ENCODE measurements at regions not wholly inside any gene's neighbourhood (a gene's known extent, or its start where the extent isn't known, plus 50 kb on each side); places are given as distances from the start of the nearest gene placed in this dataset.
"Not testable (repeated sequence)": the region's sequence is repeated elsewhere in the genome, so short reads cannot be mapped to it uniquely, and the experiment has no call there.

- DNase-seq: not testable (repeated sequence)
These were observed 80.6 kb upstream of the ST3GAL5 start for GRCh38 chr2:85969367-85969766.

- not testable (repeated sequence) for DNase-seq
These were observed 77.0 kb upstream of the ST3GAL5 start for GRCh38 chr2:85965770-85966169.

- not testable (repeated sequence) for DNase-seq
These were observed 75.1 kb upstream of the ST3GAL5 start for GRCh38 chr2:85963747-85964418.

DNA sequence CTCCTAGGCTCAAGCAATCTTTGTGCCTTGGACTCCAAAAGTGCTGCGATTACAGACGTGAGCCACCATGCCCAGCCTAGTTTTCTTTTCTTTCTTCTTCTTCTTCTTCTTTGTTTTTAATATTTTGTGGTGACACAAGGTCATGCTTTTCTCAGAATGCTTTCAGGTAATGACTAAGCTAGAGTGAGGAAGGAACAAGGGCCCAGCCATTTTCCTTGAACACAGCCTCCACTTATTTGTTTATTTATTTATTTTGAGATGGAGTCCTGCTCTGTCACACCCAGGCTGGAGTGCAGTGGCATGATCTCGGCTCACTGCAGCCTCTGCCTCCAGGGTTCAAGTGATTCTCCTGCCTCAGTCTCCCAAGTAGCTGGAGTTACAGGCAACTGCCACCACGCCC lies 74.3 kb upstream of the ST3GAL5 start:
- no peak for DNase-seq

DNA sequence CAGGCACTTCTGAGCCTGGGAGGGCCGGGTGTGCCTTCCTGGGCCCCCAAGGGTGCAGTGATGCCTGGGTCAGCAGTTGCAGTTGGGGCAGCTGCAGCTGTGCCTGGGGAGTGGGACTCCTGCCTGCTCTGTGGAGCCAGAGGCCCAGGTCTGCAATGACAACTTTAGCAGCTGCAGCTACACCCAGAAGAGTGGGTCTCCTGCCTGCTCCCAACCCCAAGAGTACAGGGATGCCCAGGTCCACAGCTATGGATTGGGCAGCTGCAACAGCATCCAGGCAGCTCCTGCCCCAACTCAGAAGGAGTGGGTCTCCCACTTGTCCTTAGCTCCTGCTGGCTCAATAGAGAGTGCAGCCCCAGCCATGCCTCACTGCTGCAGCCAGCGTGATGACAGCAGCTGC lies 73.0 kb upstream of the ST3GAL5 start:
- DNase-seq: no peak

DNA sequence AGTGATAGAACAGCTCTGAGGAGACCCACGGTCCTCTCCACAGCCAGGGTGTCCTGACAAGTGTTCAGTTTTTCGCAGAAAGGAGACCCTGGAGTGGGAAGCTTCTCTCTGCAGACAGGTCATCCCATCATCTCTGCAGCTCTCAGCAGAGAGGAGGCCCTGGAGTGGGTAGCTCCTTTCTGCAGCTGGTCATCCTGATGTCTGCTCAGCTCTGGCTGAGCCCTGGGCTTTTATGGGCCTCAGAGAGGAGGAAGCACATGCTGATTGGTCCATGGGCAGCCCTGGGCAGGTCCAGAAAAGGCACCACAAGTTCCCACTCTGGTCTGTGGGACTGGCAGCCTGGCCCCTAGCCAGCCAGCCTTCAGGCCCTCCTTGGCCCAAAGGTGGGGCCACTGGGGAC lies 72.3 kb upstream of the ST3GAL5 start:
- DNase-seq: peak; percentile 5

- DNase-seq: no peak
These were observed 71.0 kb upstream of the ST3GAL5 start for GRCh38 chr2:85959826-85960225.

GRCh38 chr2:85959185-85959584 lies 70.4 kb upstream of the ST3GAL5 start:
- no peak for DNase-seq

- no peak for DNase-seq
These were observed 69.9 kb upstream of the ST3GAL5 start for GRCh38 chr2:85958731-85959130.

- DNase-seq: no peak
These were observed 68.5 kb upstream of the ST3GAL5 start for GRCh38 chr2:85957256-85957655.

DNA sequence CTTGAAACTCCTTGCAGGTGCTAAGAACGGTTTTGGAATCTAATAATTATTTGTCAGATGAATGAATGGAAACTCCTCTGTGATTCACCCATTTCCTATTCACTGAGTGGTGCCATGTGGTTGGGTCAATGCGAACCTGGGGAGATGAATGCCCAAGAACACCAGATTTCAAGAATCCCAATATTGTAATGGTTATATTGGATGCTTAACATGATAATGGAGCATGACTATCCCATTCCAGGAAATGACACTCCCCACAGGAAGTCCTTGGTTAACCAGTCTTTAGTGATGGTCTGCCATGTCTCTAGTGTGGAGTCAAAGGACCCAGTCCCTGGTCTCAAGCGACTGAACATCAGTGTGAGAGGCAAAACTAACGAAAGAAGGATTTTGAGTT lies 67.9 kb upstream of the ST3GAL5 start:
- no peak for DNase-seq

- DNase-seq: no peak
These were observed 66.0 kb upstream of the ST3GAL5 start for GRCh38 chr2:85954590-85955458.

GRCh38 chr2:85954192-85954589 lies 65.4 kb upstream of the ST3GAL5 start:
- no peak for DNase-seq

GRCh38 chr2:85953476-85953875 lies 64.7 kb upstream of the ST3GAL5 start:
- DNase-seq: no peak

DNA sequence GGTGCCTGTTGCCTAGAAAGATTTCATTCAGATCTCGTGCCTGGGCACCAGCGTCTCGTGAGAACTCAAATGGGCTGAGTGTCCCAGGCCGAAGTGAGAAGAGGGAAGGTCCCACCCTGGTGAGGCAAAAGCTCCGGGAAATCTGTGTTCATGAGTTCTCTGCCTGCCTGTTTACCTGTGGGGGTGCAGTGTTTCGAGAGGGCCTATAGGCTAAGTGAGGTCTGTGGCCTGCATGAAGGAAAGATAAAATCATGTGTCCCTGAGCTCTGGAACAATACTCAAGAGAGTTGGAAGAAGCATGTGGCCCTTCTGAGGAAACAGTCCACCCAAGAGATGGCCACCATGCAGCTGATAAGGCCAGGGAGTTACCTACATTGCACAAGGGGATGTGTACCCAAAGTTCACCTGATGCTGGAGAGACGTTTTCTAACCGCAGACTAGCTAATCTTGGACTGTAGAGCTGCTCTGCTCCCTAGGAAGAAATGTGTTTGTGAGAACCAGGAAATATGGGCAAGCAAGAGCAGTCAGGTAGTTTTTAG lies 63.5 kb upstream of the ST3GAL5 start:
- DNase-seq: peak; percentile 11

DNA sequence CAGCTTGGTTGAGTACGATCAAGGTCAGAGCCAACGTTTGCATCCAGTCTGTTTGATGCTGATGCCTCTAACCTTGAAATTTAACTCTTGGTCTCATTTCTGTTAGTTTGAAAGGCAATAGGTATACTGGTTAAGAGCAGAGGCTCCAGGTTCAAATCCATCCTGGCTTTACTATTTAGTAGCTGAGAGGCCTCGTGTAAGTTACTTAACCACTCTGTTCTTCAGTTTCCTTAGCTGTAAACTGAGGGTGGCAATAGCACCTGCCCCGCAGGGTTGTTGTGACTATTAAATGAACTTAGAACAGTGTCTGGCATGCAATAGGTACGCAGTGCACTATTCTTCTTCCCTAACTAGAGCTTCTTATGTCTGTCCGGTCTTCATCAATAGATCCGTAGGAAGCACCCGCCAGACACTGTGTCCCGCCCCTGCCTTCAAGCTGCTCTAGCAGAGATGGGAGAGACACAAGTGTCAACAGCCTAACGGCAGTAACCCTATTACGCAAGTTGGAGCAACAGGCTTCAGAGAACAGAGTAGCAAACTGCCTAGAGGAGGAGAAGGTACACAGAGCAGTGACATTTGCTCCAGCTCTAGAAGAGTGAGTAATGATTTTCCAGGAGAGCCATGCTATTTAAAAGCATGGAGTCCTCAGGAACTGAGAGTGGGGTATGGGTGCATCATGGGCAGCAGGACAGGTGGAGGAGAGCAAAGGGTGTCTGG lies 62.7 kb upstream of the ST3GAL5 start:
- peak; percentile 3 for DNase-seq

GRCh38 chr2:85950743-85951142 lies 62.0 kb upstream of the ST3GAL5 start:
- no peak for DNase-seq

DNA sequence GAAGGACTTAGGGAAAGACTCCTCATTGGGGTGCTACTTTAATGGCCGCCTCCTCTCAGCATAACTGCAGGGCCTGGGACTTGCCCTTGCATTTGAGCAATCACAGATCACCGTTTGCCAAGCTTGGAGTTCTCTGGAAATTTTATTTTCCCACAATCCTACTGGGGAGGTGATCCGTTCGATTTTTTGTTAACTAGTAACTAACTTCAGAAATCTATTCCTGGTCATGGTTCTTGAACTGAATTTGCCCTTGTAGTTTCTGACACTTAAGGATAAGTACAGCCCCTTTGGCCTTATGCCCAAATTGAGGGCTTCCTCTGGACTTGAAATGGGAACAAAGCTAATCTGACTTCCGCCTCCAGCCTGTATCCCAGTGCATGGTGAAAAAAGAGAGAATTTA lies 60.5 kb upstream of the ST3GAL5 start:
- peak; percentile 8 for DNase-seq

- no peak for DNase-seq
These were observed 58.8 kb upstream of the ST3GAL5 start for GRCh38 chr2:85947593-85947992.

DNA sequence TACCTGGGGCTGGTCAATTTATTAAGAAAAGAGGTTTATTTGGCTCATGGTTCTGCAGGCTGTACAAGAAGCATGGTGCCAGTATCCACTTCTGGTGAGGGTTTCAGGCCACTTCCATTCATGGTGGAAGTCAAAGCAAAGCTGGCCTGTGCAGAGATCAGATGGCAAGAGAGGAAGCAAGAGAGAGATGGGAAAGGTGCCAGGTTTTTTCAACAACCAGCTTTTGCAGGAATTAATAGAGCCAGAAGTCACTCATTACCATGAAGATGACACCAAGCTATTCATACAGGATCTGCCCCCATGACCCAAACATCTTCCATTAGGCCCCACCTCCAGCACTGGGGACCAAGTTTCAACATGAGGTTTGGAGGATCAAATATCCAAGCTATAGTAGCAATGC lies 56.8 kb upstream of the ST3GAL5 start:
- DNase-seq: peak; percentile 2

DNA sequence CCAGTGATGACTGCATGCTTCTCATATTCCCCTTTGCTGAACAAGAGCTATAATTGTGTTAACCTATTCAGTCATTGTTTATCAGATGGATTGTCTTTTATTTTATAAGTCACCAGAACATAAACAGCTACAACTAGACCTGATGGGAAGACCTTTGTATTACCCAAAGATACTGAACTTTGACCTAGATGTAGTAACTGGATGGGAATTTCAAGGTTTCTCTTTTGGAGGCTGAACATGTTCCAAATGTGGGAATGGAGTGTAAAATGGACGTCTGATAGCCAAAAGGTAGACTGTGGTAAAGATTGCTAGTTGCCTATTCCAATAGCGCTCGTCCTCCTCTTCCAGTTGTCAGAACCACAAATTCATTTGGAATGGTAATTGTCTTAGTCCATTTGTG lies 56.4 kb upstream of the ST3GAL5 start:
- no peak for DNase-seq

- no peak for DNase-seq
These were observed 53.7 kb upstream of the ST3GAL5 start for GRCh38 chr2:85942346-85942957.

DNA sequence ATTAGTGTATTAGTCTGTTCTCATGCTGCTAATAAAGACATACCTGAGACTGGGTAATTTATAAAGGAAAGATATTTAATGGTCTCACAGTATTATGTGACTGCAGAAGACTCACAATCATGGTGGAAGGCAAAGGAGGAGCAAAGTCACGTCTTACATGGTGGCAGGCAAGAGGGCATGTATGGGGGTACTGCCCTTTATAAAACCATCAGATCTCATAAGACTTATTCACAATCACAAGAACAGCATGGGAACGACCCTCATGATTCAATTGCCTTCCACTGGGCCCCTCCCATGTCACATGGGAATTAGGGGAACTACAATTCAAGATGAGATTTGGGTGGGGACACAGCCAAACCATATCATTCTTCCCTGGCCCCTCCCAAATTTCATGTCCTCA lies 52.7 kb upstream of the ST3GAL5 start:
- not testable (repeated sequence) for DNase-seq

Data from OCI-M1 (cell line).